Stimulated activated CD8-positive, alpha-beta memory T cell treated with anti-CD3 and anti-CD28 coated beads, Interleukin-7, amount 100 ng/mL, for 4 hours (primary cell): ENCODE measurements at regions not wholly inside any gene's neighbourhood (a gene's known extent, or its start where the extent isn't known, plus 50 kb on each side); places are given as distances from the start of the nearest gene placed in this dataset.

Experiments
- DNase-seq, 2 donors: peaks; one replicate each; pipeline ENCODE4 v3.0.0-alpha.2; 2020; ENCODE audit warnings: low read depth in 2 of 2

DNA sequence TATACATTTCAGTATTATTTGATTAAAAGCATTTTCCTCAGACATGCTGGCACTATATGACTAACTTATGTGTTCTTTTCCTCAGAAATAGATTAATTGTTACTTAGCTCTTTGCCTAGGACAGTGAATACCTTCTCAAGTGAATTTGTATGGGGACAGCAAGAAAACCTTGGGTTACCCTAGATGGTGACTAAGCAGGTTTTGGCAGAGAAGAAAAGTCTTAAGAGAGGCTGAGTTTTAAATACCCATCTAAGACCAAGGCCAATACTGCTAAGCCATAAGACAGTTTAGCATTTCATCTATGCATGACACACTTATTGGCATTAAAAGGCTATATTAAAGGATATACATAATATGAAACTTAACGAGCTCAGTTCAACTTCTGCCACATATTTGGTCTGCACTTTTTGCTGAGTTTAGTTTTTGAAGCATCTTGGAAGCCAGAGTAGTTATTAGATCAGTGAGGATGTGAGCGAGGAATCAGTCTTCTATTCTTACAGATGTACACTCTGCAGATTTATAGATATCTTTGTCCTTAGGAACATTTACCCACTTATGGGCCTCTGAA, 54.6 kb upstream of the FAM3C start:
- DNase-seq = no peak

DNA sequence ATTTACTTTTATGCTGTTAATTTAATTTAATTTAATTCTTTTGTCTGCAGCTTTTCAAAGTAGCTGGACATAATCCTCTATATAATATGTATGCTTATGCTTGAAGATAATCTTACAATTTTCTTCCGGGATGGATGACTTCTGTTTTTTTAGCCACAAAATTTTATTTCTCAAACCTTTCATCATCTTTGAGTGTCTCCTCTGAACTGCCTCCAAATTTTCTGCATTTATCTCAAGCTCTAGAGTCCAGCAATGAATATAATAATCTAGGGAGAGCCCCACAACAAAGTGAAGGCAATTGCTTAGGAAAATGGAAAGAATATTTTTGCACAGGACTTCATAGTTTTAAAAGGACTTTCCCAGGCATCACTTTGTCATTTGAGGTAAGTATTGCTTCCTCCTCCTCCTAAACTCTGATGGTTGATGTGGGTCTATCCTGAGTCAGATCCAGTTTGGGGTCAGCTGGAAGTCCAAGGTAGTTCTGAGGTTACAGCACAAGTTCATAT, 53.7 kb upstream of the FAM3C start:
- DNase-seq = no peak

DNA sequence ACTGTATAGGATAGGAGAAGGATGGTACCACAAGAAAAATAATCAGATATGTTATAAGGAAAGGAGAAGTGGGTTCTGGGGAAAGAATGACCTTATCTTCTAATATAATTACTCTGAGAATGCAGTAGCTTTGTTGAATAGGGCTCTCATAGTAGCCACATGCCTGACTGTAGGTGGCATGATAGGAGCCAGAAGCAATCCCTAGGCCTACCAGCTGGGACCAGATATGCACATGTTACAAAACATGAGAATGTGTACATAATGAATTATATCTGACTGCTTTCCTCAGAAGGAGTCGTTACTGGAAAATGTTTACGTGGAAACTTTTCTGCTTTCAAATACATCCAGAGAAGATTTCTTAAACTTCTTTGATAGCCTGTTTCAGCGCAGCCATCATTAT, 53.2 kb upstream of the FAM3C start:
- DNase-seq = no peak

DNA sequence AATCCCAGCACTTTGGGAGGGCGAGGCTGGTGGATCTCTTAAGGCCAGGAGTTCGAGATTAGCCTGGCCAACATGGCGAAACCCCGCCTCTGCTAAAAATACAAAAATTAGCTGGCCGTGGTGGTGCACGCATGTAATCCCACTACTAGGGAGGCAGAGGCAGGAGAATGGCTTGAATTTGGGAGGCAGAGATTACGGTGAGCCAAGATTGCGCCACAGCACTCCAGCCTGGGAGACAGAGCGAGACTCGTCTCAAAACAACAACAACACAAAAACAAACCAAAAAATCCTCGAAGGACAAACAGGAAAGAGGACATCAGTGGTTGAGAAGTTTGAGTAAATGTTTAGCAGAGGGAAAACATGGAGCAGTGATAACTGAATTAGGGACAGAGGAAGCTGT, 52.3 kb upstream of the FAM3C start:
- DNase-seq = no peak

DNA sequence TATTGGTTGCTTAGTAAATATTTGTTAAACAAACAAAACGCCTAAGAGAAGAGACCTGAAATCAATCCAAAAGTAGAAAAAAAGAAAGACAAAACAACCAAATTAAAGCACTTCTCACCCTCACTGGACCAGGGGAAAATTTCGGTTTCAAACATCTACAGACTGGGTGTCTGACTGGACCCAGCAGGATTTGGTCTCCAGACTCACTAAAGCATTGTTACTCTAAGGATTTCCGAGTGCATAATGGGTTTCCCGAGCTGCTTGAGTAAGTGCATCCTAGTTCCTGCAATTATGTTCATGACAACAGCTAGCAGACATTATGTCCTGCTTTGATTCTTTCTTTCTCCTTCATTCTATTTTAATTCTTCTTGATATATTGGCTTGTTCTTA, 51.8 kb upstream of the FAM3C start:
- no peak for DNase-seq

DNA sequence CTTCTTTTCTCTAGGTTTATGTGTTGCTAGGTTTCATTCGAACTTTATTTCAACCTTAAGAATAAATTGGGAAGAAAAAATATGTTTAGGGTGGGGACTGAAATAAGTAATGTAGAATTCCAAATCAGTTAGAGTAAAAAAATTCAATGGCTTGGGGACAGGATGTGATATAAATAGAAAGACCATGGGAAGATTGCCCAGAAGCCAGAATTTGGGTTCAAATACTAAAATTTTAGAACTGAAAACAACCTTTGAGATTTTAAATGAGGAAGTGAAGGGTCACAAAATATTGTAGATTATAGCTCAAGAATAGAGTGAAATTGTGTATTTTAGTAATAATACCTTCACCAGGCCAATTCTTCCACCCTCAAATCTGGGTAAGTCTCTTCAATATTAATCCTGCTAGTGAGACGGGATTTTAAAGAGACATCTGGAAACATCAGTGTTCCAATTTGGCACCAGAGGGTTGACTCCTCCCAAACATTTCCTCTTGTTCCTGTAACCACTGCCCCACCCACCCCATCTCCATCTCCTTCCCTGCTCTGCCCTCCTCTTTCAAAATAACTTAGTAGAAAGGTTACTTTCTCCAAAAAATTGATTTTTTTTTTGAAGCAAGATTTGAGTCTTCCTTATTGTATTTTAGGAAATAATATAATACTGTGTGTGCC, 51.3 kb upstream of the FAM3C start:
- no peak for DNase-seq

DNA sequence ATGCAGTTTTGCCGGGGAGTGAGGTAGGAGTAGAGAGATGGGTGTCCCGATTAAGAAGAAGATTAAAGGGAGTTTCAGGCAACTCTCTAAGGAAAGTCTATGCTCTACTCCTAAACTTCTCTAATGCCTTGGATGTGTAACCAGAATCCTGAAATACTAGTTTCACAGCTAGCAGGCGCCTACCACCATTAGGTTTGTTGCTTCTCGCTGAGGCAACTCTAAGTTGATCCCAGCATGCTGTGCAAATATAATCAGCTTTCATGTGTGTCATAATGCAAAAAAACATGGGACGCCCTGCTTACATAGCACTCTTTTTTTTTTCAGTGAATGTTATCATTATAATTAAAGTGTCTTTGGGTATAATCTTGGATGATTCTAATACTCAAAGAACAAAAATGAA, 50.4 kb upstream of the FAM3C start:
- DNase-seq = no peak
